ENCODE measurements at regions not wholly inside any gene's neighbourhood (a gene's known extent, or its start where the extent isn't known, plus 50 kb on each side); places are given as distances from the start of the nearest gene placed in this dataset.

DNA sequence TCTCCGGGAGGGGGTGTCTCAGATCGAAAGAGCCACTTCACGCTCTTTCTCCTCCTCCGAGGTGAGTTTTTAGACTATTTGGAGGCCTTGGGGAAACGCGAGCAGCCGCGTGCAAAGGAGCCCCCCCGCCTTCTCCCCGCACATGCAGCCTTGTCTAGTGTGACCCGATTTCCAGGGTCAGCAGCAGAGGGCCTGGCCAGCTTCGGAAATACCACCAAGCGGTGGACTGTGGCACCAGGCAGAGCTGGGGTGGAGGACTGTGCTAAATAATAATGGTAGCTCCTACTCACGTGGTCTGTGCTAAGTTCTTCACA lies 79.3 kb upstream of the BCOR start:
- no peak overlapping the region for H3K9ac ChIP-seq (ENCODE audit: low read length)
- no peaks in the 10 kb centered on the region for H3F3A ChIP-seq (ENCODE audit: insufficient read depth, low read length, poor library complexity, severe bottlenecking)
- no peak overlapping the region for H3K4me3 ChIP-seq (ENCODE audit: low read length)
- TF ChIP-seq RAD21 (conservative IDR thresholded peaks at IDR 0.05) (no peak), POLR2AphosphoS5 (IDR thresholded peaks at IDR 0.05) (no peak), MXI1 (conservative IDR thresholded peaks at IDR 0.05; ENCODE audit: poor library complexity, severe bottlenecking) (no peak), EP300 (conservative IDR thresholded peaks at IDR 0.05; ENCODE audit: poor library complexity, severe bottlenecking) (no peak), EZH2 (IDR thresholded peaks at IDR 0.05; ENCODE audit: borderline replicate concordance, insufficient read depth, low read length, poor library complexity, severe bottlenecking) (no peak), SMC3 (conservative IDR thresholded peaks at IDR 0.05; ENCODE audit: poor library complexity) (no peak), TAF1 (IDR thresholded peaks at IDR 0.05; ENCODE audit: low read depth) (no peak)
- TF ChIP-seq, protein P1, sequence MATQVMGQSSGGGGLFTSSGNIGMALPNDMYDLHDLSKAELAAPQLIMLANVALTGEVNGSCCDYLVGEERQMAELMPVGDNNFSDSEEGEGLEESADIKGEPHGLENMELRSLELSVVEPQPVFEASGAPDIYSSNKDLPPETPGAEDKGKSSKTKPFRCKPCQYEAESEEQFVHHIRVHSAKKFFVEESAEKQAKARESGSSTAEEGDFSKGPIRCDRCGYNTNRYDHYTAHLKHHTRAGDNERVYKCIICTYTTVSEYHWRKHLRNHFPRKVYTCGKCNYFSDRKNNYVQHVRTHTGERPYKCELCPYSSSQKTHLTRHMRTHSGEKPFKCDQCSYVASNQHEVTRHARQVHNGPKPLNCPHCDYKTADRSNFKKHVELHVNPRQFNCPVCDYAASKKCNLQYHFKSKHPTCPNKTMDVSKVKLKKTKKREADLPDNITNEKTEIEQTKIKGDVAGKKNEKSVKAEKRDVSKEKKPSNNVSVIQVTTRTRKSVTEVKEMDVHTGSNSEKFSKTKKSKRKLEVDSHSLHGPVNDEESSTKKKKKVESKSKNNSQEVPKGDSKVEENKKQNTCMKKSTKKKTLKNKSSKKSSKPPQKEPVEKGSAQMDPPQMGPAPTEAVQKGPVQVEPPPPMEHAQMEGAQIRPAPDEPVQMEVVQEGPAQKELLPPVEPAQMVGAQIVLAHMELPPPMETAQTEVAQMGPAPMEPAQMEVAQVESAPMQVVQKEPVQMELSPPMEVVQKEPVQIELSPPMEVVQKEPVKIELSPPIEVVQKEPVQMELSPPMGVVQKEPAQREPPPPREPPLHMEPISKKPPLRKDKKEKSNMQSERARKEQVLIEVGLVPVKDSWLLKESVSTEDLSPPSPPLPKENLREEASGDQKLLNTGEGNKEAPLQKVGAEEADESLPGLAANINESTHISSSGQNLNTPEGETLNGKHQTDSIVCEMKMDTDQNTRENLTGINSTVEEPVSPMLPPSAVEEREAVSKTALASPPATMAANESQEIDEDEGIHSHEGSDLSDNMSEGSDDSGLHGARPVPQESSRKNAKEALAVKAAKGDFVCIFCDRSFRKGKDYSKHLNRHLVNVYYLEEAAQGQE (IDR thresholded peaks at IDR 0.05; ENCODE audit: borderline replicate concordance) = no peak
- TF ChIP-seq, protein P2, sequence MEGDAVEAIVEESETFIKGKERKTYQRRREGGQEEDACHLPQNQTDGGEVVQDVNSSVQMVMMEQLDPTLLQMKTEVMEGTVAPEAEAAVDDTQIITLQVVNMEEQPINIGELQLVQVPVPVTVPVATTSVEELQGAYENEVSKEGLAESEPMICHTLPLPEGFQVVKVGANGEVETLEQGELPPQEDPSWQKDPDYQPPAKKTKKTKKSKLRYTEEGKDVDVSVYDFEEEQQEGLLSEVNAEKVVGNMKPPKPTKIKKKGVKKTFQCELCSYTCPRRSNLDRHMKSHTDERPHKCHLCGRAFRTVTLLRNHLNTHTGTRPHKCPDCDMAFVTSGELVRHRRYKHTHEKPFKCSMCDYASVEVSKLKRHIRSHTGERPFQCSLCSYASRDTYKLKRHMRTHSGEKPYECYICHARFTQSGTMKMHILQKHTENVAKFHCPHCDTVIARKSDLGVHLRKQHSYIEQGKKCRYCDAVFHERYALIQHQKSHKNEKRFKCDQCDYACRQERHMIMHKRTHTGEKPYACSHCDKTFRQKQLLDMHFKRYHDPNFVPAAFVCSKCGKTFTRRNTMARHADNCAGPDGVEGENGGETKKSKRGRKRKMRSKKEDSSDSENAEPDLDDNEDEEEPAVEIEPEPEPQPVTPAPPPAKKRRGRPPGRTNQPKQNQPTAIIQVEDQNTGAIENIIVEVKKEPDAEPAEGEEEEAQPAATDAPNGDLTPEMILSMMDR (IDR thresholded peaks at IDR 0.05; ENCODE audit: poor library complexity, severe bottlenecking) = no peak
- H3K9me2 ChIP-seq (ENCODE audit: insufficient read depth, low read length) = no peaks in the 10 kb centered on the region
- no peaks in the 10 kb centered on the region for H4K20me1 ChIP-seq (ENCODE audit: insufficient read depth)
- H3K27me3 ChIP-seq (ENCODE audit: insufficient read depth, low read depth, low read length) = peaks cover 36% of the 10 kb centered on the region
- no peak overlapping the region for H2AFZ ChIP-seq (ENCODE audit: low read depth, low read length)
- H3K27ac ChIP-seq (ENCODE audit: low read length) = no peak overlapping the region
- no peak overlapping the region for H3K4me2 ChIP-seq (ENCODE audit: low read length)
- no peaks in the 10 kb centered on the region for H3K36me3 ChIP-seq (ENCODE audit: insufficient read depth, low read length)
- no peaks in the 10 kb centered on the region for H3K9me3 ChIP-seq (ENCODE audit: low read length)
- H3K79me2 ChIP-seq (replicated peaks; ENCODE audit: insufficient read depth, low read length) = no peaks in the 10 kb centered on the region

DNA sequence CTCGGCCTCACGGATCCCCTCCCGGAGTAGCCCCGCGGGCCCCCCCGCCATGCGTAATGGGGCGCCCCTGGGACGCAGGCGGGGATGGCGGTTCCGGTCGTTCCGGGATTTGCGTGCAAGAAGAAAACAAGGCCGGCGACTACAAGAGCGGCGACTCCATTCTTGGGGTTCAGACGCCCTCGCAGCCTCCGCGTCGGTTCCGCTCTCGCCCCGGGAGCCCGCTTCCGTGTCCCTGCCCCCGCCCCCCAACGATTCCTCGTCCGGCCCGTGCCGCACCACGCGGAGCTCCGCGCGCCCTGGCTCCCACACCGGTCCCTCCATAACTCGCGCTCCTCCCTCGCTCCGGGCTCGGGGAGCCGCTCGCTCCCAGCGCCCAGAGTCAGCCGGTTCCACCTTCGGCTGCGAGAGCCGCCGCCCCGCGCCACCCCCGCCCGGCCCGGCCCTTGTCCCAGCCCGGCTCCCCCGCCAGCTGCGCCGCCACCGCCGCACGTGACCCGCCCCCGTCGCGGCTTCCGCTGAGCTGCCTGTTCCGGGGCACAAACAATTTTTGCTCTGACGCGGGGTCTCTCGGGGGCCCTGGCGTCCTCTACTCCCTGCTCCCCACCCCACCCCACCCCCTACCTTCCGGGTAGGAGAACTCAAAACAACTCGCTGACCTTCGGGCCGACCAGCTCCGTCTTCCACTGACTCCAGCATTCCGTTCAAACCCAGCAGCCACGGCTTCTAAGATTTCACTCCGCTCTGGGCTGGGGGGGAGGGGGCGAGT lies 78.8 kb upstream of the BCOR start:
- Histone ChIP-seq H3K4me3 (ENCODE audit: low read length) (peak overlapping the region; percentile 62), H3K36me3 (ENCODE audit: insufficient read depth, low read length) (no peaks in the 10 kb centered on the region), H3K9me2 (ENCODE audit: insufficient read depth, low read length) (no peaks in the 10 kb centered on the region), H3K9me3 (ENCODE audit: low read length) (no peaks in the 10 kb centered on the region), H3F3A (ENCODE audit: insufficient read depth, low read length, poor library complexity, severe bottlenecking) (no peaks in the 10 kb centered on the region), H3K27me3 (ENCODE audit: insufficient read depth, low read depth, low read length) (peaks cover 37% of the 10 kb centered on the region), H2AFZ (ENCODE audit: low read depth, low read length) (no peak overlapping the region), H3K9ac (ENCODE audit: low read length) (peak overlapping the region; percentile 3), H4K20me1 (ENCODE audit: insufficient read depth) (no peaks in the 10 kb centered on the region), H3K4me2 (ENCODE audit: low read length) (no peak overlapping the region), H3K79me2 (replicated peaks; ENCODE audit: insufficient read depth, low read length) (no peaks in the 10 kb centered on the region), H3K27ac (ENCODE audit: low read length) (no peak overlapping the region)
- TF ChIP-seq TAF1 (IDR thresholded peaks at IDR 0.05; ENCODE audit: low read depth) (no peak), EZH2 (IDR thresholded peaks at IDR 0.05; ENCODE audit: borderline replicate concordance, insufficient read depth, low read length, poor library complexity, severe bottlenecking) (no peak), MXI1 (conservative IDR thresholded peaks at IDR 0.05; ENCODE audit: poor library complexity, severe bottlenecking) (no peak), SMC3 (conservative IDR thresholded peaks at IDR 0.05; ENCODE audit: poor library complexity) (no peak), EP300 (conservative IDR thresholded peaks at IDR 0.05; ENCODE audit: poor library complexity, severe bottlenecking) (no peak), POLR2AphosphoS5 (IDR thresholded peaks at IDR 0.05) (no peak), RAD21 (conservative IDR thresholded peaks at IDR 0.05) (no peak)
- TF ChIP-seq, protein P1 (IDR thresholded peaks at IDR 0.05; ENCODE audit: borderline replicate concordance) = no peak
- TF ChIP-seq, protein P2 (IDR thresholded peaks at IDR 0.05; ENCODE audit: poor library complexity, severe bottlenecking) = no peak

All from neural cell (in vitro differentiated cells).